ENCODE measurements at regions not wholly inside any gene's neighbourhood (a gene's known extent, or its start where the extent isn't known, plus 50 kb on each side); places are given as distances from the start of the nearest gene placed in this dataset.

- H3K9me3 Mint-ChIP-seq: peaks cover 2% of the 10 kb centered on the region
- peaks cover 9% of the 10 kb centered on the region for H3K9me3 ChIP-seq (ENCODE audit: control insufficient read depth, low read length)
- TF ChIP-seq, protein P1, sequence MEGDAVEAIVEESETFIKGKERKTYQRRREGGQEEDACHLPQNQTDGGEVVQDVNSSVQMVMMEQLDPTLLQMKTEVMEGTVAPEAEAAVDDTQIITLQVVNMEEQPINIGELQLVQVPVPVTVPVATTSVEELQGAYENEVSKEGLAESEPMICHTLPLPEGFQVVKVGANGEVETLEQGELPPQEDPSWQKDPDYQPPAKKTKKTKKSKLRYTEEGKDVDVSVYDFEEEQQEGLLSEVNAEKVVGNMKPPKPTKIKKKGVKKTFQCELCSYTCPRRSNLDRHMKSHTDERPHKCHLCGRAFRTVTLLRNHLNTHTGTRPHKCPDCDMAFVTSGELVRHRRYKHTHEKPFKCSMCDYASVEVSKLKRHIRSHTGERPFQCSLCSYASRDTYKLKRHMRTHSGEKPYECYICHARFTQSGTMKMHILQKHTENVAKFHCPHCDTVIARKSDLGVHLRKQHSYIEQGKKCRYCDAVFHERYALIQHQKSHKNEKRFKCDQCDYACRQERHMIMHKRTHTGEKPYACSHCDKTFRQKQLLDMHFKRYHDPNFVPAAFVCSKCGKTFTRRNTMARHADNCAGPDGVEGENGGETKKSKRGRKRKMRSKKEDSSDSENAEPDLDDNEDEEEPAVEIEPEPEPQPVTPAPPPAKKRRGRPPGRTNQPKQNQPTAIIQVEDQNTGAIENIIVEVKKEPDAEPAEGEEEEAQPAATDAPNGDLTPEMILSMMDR (conservative IDR thresholded peaks at IDR 0.05): no peak
- no peak overlapping the region for H3K9ac ChIP-seq (ENCODE audit: extremely low read depth, low read length, poor library complexity, severe bottlenecking)
- 96 to 99% methylated on average over 7 of the region's 7 CpGs for WGBS, 2 experiments (ENCODE audit: insufficient coverage in 1 of 2, insufficient read length in 1 of 2)
- DNase-seq: no peak
- H3K4me1 Mint-ChIP-seq: peaks cover 22% of the 10 kb centered on the region
- no peaks in the 10 kb centered on the region for H3K4me1 ChIP-seq (ENCODE audit: control insufficient read depth, insufficient read depth, low read length)
- H3K4me3 Mint-ChIP-seq: no peak overlapping the region
- H3K27ac Mint-ChIP-seq: no peak overlapping the region
- H3K27me3 Mint-ChIP-seq (ENCODE audit: insufficient read depth): no peaks in the 10 kb centered on the region
- no peaks in the 10 kb centered on the region for H3K27me3 ChIP-seq (ENCODE audit: control insufficient read depth, insufficient read depth, low read length, poor library complexity, severe bottlenecking)
- no peak overlapping the region for H3K27ac ChIP-seq (ENCODE audit: low read depth, low read length)
- H3K36me3 ChIP-seq (ENCODE audit: control insufficient read depth, insufficient read depth, low read length): no peaks in the 10 kb centered on the region
- H3K36me3 Mint-ChIP-seq (ENCODE audit: low read depth): peaks cover 35% of the 10 kb centered on the region
- H3K4me3 ChIP-seq (ENCODE audit: low read length): no peak overlapping the region
These were observed 119.5 kb upstream of the TNC start for GRCh38 chr9:115237385-115237998.

- no peak overlapping the region for H3K9ac ChIP-seq (ENCODE audit: extremely low read depth, low read length, poor library complexity, severe bottlenecking)
- no peak overlapping the region for H3K27ac ChIP-seq (ENCODE audit: low read depth, low read length)
- TF ChIP-seq, protein P1 (conservative IDR thresholded peaks at IDR 0.05): no peak
- peaks cover 19% of the 10 kb centered on the region for H3K4me1 Mint-ChIP-seq
- H3K9me3 Mint-ChIP-seq: peaks cover 2% of the 10 kb centered on the region
- H3K4me3 Mint-ChIP-seq: no peak overlapping the region
- no peak overlapping the region for H3K27ac Mint-ChIP-seq
- H3K36me3 ChIP-seq (ENCODE audit: control insufficient read depth, insufficient read depth, low read length): no peaks in the 10 kb centered on the region
- 100% methylated on average over 1 of the region's 1 CpG; no CpG with 5 or more reads in 1 of the 2 experiments for WGBS, 2 experiments (ENCODE audit: insufficient coverage in 1 of 2, insufficient read length in 1 of 2)
- H3K27me3 ChIP-seq (ENCODE audit: control insufficient read depth, insufficient read depth, low read length, poor library complexity, severe bottlenecking): no peaks in the 10 kb centered on the region
- peaks cover 35% of the 10 kb centered on the region for H3K36me3 Mint-ChIP-seq (ENCODE audit: low read depth)
- no peak overlapping the region for H3K4me3 ChIP-seq (ENCODE audit: low read length)
- no peaks in the 10 kb centered on the region for H3K4me1 ChIP-seq (ENCODE audit: control insufficient read depth, insufficient read depth, low read length)
- DNase-seq: no peak
- H3K9me3 ChIP-seq (ENCODE audit: control insufficient read depth, low read length): peaks cover 9% of the 10 kb centered on the region
- H3K27me3 Mint-ChIP-seq (ENCODE audit: insufficient read depth): no peaks in the 10 kb centered on the region
These were observed 122.7 kb upstream of the TNC start for GRCh38 chr9:115240676-115241075.

DNA sequence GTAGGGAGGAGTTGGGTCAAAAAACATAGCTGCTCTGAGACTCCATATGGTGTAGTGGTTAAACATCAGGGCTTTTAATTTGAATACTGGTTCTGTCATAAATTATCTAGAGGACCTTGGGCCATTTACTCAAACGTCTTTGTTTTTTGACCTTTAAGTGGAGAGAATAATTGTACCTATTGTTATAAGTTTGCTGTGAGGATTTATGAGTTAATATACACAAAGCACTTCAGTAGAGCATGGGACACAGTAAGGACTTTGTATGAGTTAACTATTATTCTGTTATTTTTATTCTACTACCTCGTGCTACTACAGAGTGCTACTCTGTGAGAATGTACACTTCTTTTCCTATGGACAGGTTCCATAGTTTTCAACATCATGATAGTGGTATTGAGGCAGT, 123.7 kb upstream of the TNC start:
- TF ChIP-seq, protein P1 (conservative IDR thresholded peaks at IDR 0.05): no peak

More for the DNA sequence above, 123.7 kb upstream of the TNC start:
- no peaks in the 10 kb centered on the region for H3K4me1 ChIP-seq (ENCODE audit: control insufficient read depth, insufficient read depth, low read length)
- Mint-ChIP-seq H3K27me3 (ENCODE audit: insufficient read depth) (no peaks in the 10 kb centered on the region), H3K27ac (peak overlapping the region; percentile 37), H3K4me3 (no peak overlapping the region), H3K36me3 (ENCODE audit: low read depth) (peaks cover 28% of the 10 kb centered on the region), H3K9me3 (peaks cover 1% of the 10 kb centered on the region), H3K4me1 (peaks cover 20% of the 10 kb centered on the region)
- peaks cover 5% of the 10 kb centered on the region for H3K9me3 ChIP-seq (ENCODE audit: control insufficient read depth, low read length)
- no peaks in the 10 kb centered on the region for H3K27me3 ChIP-seq (ENCODE audit: control insufficient read depth, insufficient read depth, low read length, poor library complexity, severe bottlenecking)
- WGBS, 2 experiments (ENCODE audit: insufficient coverage in 1 of 2, insufficient read length in 1 of 2): 99 to 100% methylated on average over 2 of the region's 2 CpGs
- no peak for DNase-seq
- no peak overlapping the region for H3K27ac ChIP-seq (ENCODE audit: low read depth, low read length)
- H3K9ac ChIP-seq (ENCODE audit: extremely low read depth, low read length, poor library complexity, severe bottlenecking): no peak overlapping the region
- H3K36me3 ChIP-seq (ENCODE audit: control insufficient read depth, insufficient read depth, low read length): no peaks in the 10 kb centered on the region
- H3K4me3 ChIP-seq (ENCODE audit: low read length): peak overlapping the region; percentile 10

All from endodermal cell (in vitro differentiated cells).